ENCODE measurements at regions not wholly inside any gene's neighbourhood (a gene's known extent, or its start where the extent isn't known, plus 50 kb on each side); places are given as distances from the start of the nearest gene placed in this dataset.

DNA sequence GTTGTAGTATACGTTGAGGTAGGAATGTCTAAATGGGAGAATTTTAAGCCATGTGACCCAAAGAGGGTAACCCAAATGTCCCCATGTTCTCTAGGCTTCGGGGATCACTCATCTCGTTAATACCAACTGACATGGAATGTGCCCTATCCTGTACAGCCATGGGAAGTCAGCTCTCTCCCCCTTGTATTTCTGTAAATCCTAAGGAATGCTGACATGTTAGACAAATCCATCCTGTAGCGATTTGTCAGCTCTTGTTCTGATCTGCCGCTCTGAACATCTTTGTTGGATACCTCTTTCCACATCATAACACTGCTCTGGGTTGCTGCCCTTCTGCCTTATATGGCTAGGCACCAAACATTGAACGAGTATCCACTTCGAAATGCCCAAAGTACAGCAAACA is 350.6 kb downstream of the RND3 start:
- ATAC-seq (ENCODE audit: low FRiP score) = no peak
- DNase-seq (ENCODE audit: low spot score) = no peak
- no peak for TF ChIP-seq CTCF (IDR thresholded peaks at IDR 0.05)

DNA sequence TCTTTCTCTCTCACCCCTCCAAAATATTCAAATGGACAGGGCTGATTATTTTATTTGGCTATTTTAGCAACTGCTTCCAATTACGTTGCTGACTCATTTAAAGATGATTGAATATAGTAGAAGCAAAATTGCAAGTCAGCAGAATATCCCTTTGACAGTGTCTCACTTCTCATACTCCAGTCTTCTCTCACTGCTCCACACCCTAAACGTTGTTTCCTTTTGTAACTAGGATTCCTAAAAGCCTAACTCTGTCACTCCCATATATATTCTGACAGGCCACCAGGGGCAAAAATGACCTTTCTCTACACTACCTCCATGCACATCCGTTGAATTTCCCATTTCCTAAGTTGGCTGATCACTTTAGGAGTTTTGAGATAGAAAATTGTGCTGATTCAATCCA is 351.1 kb downstream of the RND3 start:
- no peak for TF ChIP-seq CTCF (IDR thresholded peaks at IDR 0.05)
- no peak for DNase-seq (ENCODE audit: low spot score)
- ATAC-seq (ENCODE audit: low FRiP score) = no peak

DNA sequence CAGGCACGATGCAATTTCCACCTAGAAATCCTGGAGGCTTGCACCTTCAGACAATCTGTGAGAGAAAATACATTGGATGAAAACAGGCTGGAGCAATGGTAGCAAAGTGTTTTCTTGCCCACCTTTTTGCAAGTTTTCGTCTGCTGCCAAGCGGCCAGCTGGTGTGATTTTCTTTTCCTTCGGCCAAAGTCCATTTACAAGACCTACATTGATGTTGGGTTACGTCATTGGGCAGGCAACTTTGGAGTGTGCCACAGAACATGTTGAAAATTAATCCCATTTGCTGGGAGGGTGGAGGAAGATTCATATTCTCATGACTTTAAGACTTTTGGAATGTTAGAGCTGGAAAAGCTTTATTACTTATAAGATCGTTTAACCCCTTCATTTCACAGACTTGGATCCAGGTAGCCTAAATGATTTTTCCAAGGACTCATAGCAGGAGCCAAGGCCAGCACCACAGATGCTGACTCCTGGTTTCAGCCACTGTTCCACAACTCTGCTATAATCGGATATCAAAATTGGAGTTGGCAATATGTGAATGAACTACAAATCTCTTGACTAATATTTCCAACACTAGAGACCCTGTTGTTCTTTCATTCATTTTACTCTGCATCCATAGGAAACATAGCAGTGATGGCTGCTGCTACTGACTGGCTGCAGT is 352.1 kb downstream of the RND3 start:
- no peak for TF ChIP-seq CTCF (IDR thresholded peaks at IDR 0.05)
- ATAC-seq (ENCODE audit: low FRiP score) (no peak), DNase-seq (ENCODE audit: low spot score) (no peak)

DNA sequence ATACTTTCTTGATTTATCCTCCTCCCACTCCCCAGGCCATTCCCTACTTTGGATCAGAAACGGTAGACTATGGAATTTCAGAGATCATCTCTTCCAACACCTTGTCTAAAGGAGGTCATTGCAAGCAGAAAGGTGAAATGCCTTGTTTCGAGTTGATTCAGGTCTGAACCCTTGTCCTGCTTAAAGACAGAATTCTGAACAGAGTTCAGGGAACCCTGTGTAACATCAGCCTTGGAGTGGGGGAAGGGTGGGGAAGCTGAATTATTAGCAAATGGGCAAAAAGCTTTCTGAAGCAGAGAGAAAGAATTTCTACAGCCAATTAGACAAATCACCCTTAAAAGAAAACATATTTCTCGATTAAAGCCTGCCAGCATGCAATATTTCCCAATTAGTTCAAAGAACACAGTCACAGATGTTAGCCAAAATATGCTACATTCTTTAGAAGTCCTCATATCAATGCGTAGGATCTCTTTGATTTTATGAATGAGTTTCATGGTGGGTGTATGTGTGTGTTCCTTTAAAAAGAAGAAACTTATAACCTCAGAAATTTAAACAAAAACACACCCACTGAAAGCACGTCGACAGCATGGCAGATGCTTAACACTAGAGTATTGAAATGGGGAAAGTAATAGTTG is 353.1 kb downstream of the RND3 start:
- ATAC-seq (ENCODE audit: low FRiP score) (no peak), DNase-seq (ENCODE audit: low spot score) (no peak)
- TF ChIP-seq CTCF (IDR thresholded peaks at IDR 0.05) = no peak

DNA sequence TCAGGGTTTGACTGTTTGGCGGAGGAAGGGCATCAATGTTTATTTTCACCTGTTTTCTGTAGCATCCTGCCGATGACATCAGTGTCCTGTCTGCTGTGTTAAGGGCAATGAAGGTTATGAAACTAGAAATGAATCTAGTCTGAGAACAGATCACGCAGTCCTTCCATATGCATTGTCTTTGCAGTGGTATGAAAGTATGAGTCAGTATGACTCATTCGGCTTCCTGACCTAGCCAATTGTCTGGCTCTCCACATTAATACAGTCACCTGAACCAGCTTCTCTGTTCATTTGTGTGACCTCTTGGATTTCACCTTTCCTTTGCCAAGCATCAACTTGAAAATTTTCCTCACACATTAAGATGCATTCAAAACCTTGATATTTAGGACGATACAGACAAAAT is 353.8 kb downstream of the RND3 start:
- ATAC-seq (ENCODE audit: low FRiP score) = no peak
- DNase-seq (ENCODE audit: low spot score) = no peak
- TF ChIP-seq CTCF (IDR thresholded peaks at IDR 0.05) = no peak

GRCh38 chr2:150129921-150130575 is 357.4 kb downstream of the RND3 start:
- ATAC-seq (ENCODE audit: low FRiP score) = no peak
- no peak for DNase-seq (ENCODE audit: low spot score)
- no peak for TF ChIP-seq CTCF (IDR thresholded peaks at IDR 0.05)

- TF ChIP-seq CTCF (IDR thresholded peaks at IDR 0.05) = no peak
- DNase-seq (ENCODE audit: low spot score) (no peak), ATAC-seq (ENCODE audit: low FRiP score) (no peak)
Observed at GRCh38 chr2:150127995-150128394, 359.5 kb downstream of the RND3 start.

Data from omental fat pad (tissue), 3 donors.